WTC11 (cell line): ENCODE measurements at regions not wholly inside any gene's neighbourhood (a gene's known extent, or its start where the extent isn't known, plus 50 kb on each side); places are given as distances from the start of the nearest gene placed in this dataset.

Experiments
- ATAC-seq: fragments of 200-7000 bp; cut with Tn5 transposase; 2 replicates; pipeline ENCODE4 v1.10.0; 2021; ENCODE audit warnings: mild to moderate bottlenecking, moderate library complexity
- CTCF ChIA-PET: fragments of 300-600 bp; sonication (Branson Sonifier 250); formaldehyde crosslinking; loops from one replicate; lab custom pipeline; 2021; ENCODE audit warnings: antibody characterized with exemption; lab: Charles Lee
- POLR2A ChIA-PET: fragments of 350-600 bp; sonication (Branson Sonifier 250); formaldehyde crosslinking; loops from one replicate; lab custom pipeline; 2021; ENCODE audit warnings: antibody characterized with exemption; lab: Charles Lee
- DNase-seq: peaks from one replicate; pipeline ENCODE4 v3.0.0; 2021; ENCODE audit warnings: low spot score
- H3K27ac Mint-ChIP-seq: 2 replicates; pipeline ENCODE4 v1.8.0; 2021; ENCODE audit warnings: mixed read lengths
- H3K27me3 Mint-ChIP-seq: 2 replicates; pipeline ENCODE4 v1.8.0; 2021; ENCODE audit warnings: low read depth, mild to moderate bottlenecking, moderate library complexity, mixed read lengths
- H3K36me3 Mint-ChIP-seq: 2 replicates; pipeline ENCODE4 v1.8.0; 2021; ENCODE audit warnings: mixed read lengths
- H3K4me1 Mint-ChIP-seq: 2 replicates; pipeline ENCODE4 v1.8.0; 2022; ENCODE audit warnings: mixed read lengths
- H3K4me3 Mint-ChIP-seq: 2 replicates; pipeline ENCODE4 v1.8.0; 2021; ENCODE audit warnings: mild to moderate bottlenecking, moderate library complexity, mixed read lengths
- H3K9me3 Mint-ChIP-seq: 2 replicates; pipeline ENCODE4 v1.8.0; 2021; ENCODE audit warnings: mixed read lengths
- E2F1 ChIP-seq: sonication (generic); formaldehyde crosslinking; IDR thresholded peaks from 2 replicates; pipeline ENCODE4 v1.8.0; 2022; ENCODE audit warnings: mild to moderate bottlenecking, missing genetic modification reagents
- ERG ChIP-seq: fragments of 250-450 bp; sonication (Bioruptor Pico); IDR thresholded peaks from 2 replicates; pipeline ENCODE4 v1.8.0; 2021; ENCODE audit warnings: mild to moderate bottlenecking
- GTF2I ChIP-seq: fragments of 250-450 bp; sonication (Bioruptor Pico); conservative IDR thresholded peaks from 2 replicates; pipeline ENCODE4 v1.4.0; 2021; ENCODE audit warnings: mild to moderate bottlenecking
- NR2C2 ChIP-seq: sonication (generic); formaldehyde crosslinking; IDR thresholded peaks from 2 replicates; pipeline ENCODE4 v1.8.0; 2022; ENCODE audit warnings: mild to moderate bottlenecking, missing genetic modification reagents
- SMAD3 ChIP-seq: sonication (generic); formaldehyde crosslinking; IDR thresholded peaks from 2 replicates; pipeline ENCODE4 v1.8.0; 2022; ENCODE audit warnings: missing genetic modification reagents, mild to moderate bottlenecking, borderline replicate concordance
- SP1 ChIP-seq: sonication (generic); formaldehyde crosslinking; conservative IDR thresholded peaks from 2 replicates; pipeline ENCODE4 v1.8.1; 2022; ENCODE audit warnings: missing genetic modification reagents
- ZNF263 ChIP-seq: sonication (generic); formaldehyde crosslinking; IDR thresholded peaks from 2 replicates; pipeline ENCODE4 v1.8.1; 2022; ENCODE audit warnings: low read depth, mild to moderate bottlenecking, moderate library complexity, missing genetic modification reagents
- ZNF532 ChIP-seq: fragments of 250-450 bp; sonication (Bioruptor Pico); IDR thresholded peaks from 2 replicates; pipeline ENCODE4 v1.9.0; 2021; ENCODE audit warnings: mild to moderate bottlenecking, borderline replicate concordance
- TF ChIP-seq, protein P1 (sequence below): sonication (generic); formaldehyde crosslinking; IDR thresholded peaks from 2 replicates; pipeline ENCODE4 v1.8.1; 2022; ENCODE audit warnings: mild to moderate bottlenecking, moderate library complexity, missing genetic modification reagents
- TF ChIP-seq, protein P2 (sequence below): sonication (generic); formaldehyde crosslinking; IDR thresholded peaks from 2 replicates; pipeline ENCODE4 v1.8.1; 2023; ENCODE audit warnings: mild to moderate bottlenecking, moderate library complexity, missing genetic modification reagents

GRCh38 chr13:106112191-106112590 is 423.3 kb downstream of the EFNB2 start:
- Mint-ChIP-seq H3K4me1 (peaks cover 20% of the 10 kb centered on the region), H3K27ac (no peak overlapping the region), H3K27me3 (no peaks in the 10 kb centered on the region), H3K36me3 (no peaks in the 10 kb centered on the region), H3K9me3 (peaks cover 5% of the 10 kb centered on the region; the same call in 1 of the 2 replicates), H3K4me3 (no peak overlapping the region)
- DNase-seq (no peak), ATAC-seq (no peak)
- TF ChIP-seq ZNF263 = no peak
- no peak for TF ChIP-seq ZNF532 (CRISPR knock-in tag)
- no peak for TF ChIP-seq E2F1 (CRISPR knock-in tag)
- CTCF ChIA-PET = no interaction called here
- POLR2A ChIA-PET = no interaction called here

DNA sequence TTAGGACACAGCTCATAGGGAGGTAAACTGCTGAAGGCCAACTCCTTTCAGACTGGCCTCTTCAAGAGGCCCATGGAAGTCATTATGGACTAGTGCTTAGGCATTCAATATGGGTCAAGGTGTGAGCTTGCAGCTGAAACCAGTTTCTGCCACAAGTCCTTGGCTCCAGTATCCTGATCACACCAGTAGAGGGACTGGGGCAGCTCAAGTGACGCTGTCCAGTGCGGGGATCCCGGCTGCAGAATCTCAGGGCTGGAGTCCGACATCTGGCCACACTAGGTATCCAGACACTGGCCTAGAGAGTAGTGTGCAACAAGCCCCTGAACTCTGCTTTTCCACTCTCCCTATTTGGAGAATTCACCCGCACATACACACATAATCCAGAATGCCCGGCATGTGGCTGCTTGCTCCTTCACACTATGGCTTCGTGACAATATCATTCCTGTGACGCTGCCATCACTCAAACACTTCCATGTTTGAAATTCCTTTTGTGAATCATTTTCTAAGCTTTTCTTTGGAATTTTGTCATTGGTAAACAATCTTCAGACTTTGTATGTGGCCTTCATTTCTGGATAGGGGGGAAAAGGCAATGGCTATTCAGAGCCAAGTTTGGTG is 425.1 kb downstream of the EFNB2 start:
- Mint-ChIP-seq H3K4me3 (no peak overlapping the region), H3K36me3 (no peaks in the 10 kb centered on the region), H3K9me3 (no peaks in the 10 kb centered on the region), H3K27ac (no peak overlapping the region), H3K4me1 (peaks cover 28% of the 10 kb centered on the region), H3K27me3 (no peaks in the 10 kb centered on the region)
- TF ChIP-seq SP1 = no peak
- peak; percentile 73 for ATAC-seq
- CTCF ChIA-PET = interaction anchor here (0.7 to 0.9 kb wide), 2 partner anchors 9 to 35 kb away, joined by 3 to 4 read pairs; no protein-coding TSS in a partner anchor
- no peak for DNase-seq
- POLR2A ChIA-PET = interaction anchor here (0.5 kb wide), 1 partner anchor 10 kb away, joined by 3 read pairs; no protein-coding TSS in a partner anchor

DNA sequence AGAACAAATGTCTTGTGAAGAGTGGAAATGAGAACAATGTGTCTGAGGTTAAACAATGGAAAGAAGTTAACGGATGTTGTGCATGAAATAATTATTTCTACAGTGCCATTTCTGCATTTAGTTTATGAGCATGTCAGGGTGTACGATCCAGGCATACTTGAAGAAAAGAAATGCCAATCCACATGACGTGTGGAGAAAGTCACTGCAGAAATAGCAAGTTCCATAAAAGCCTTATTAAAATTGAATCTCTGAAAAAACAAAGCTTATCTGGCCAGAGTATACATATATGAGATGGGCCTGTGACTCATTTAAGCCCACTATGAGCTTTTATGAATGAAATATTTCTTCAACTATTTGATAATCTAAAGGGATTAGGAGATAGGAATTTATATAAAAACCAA is 426.1 kb downstream of the EFNB2 start:
- H3K9me3 Mint-ChIP-seq = no peaks in the 10 kb centered on the region
- DNase-seq (no peak), ATAC-seq (no peak)
- no peak overlapping the region for H3K27ac Mint-ChIP-seq
- CTCF ChIA-PET = no interaction called here
- POLR2A ChIA-PET = no interaction called here
- H3K4me1 Mint-ChIP-seq = peaks cover 30% of the 10 kb centered on the region
- no peaks in the 10 kb centered on the region; the same call in 1 of the 2 replicates for H3K36me3 Mint-ChIP-seq
- no peaks in the 10 kb centered on the region for H3K27me3 Mint-ChIP-seq
- H3K4me3 Mint-ChIP-seq = no peak overlapping the region
- TF ChIP-seq, protein P1, sequence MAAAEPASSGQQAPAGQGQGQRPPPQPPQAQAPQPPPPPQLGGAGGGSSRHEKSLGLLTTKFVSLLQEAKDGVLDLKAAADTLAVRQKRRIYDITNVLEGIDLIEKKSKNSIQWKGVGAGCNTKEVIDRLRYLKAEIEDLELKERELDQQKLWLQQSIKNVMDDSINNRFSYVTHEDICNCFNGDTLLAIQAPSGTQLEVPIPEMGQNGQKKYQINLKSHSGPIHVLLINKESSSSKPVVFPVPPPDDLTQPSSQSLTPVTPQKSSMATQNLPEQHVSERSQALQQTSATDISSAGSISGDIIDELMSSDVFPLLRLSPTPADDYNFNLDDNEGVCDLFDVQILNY (CRISPR knock-in tag) = no peak
- TF ChIP-seq NR2C2 (CRISPR knock-in tag) (no peak), ERG (CRISPR knock-in tag) (no peak), SMAD3 (CRISPR knock-in tag) (no peak), GTF2I (CRISPR knock-in tag) (no peak)
- TF ChIP-seq, protein P2, sequence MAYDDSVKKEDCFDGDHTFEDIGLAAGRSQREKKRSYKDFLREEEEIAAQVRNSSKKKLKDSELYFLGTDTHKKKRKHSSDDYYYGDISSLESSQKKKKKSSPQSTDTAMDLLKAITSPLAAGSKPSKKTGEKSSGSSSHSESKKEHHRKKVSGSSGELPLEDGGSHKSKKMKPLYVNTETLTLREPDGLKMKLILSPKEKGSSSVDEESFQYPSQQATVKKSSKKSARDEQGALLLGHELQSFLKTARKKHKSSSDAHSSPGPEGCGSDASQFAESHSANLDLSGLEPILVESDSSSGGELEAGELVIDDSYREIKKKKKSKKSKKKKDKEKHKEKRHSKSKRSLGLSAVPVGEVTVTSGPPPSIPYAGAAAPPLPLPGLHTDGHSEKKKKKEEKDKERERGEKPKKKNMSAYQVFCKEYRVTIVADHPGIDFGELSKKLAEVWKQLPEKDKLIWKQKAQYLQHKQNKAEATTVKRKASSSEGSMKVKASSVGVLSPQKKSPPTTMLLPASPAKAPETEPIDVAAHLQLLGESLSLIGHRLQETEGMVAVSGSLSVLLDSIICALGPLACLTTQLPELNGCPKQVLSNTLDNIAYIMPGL = no peak
